K562 (cell line): ENCODE measurements at regions not wholly inside any gene's neighbourhood (a gene's known extent, or its start where the extent isn't known, plus 50 kb on each side); places are given as distances from the start of the nearest gene placed in this dataset.

ENCODE experiments used
- ATAC-seq: fragments of 200-7000 bp; cut with Tn5 transposase; 3 replicates; pipeline ENCODE4 v1.9.1; 2020; ENCODE audit warnings: moderate library complexity
- BruUV-seq: library from RNA; stranded (reverse); fragments of 400-500 nt; replicated peaks from 2 replicates; lab custom pipeline; 2021; lab: Mats Ljungman, UMichigan
- CTCF ChIA-PET: fragments of 300-600 bp; formaldehyde crosslinking; extraction: SDS; loops from one replicate; lab custom pipeline; 2021; ENCODE audit warnings: low intra/inter-chr PET ratio; lab: Yijun Ruan, JAX
- POLR2A ChIA-PET: fragments of 300-600, 350-650 bp; sonication (Branson Sonifier 250); formaldehyde crosslinking; extraction: SDS; loops from one replicate; lab custom pipeline; 2021; ENCODE audit warnings: antibody characterized with exemption, inconsistent platforms; lab: Yijun Ruan, JAX
- DNase-seq, 4 experiments: peaks; one replicate each; pipeline versions ENCODE4 v3.0.0 to v3.0.0-alpha.2; 2011 to 2018; ENCODE audit warnings: low spot score in 3 of 4, mixed read lengths in 3 of 4; ENCODE audit errors: extremely low read depth in 1 of 4
- FAIRE-seq: peaks from 2 replicates; lab custom pipeline; 2011; peaks lifted over from hg19 to GRCh38; lab: Jason Lieb, UNC
- H2AFZ ChIP-seq: 2 replicates; pipeline ENCODE4 v1.6.0; 2011; ENCODE audit warnings: low read depth, low read length, control low read depth, inconsistent platforms
- H3K27ac ChIP-seq: fragments of 200-600 bp; 3 replicates; pipeline ENCODE4 v1.8.0; 2011; ENCODE audit warnings: low read depth, mild to moderate bottlenecking, control low read depth, inconsistent platforms, low read length, moderate library complexity, mixed read lengths; ENCODE audit errors: extremely low read depth
- H3K27me3 ChIP-seq, 2 experiments: fragments of 300-600 bp in 1 of 2; 2 replicates in 1 of 2; 3 replicates in 1 of 2; pipeline versions ENCODE4 v1.6.0 to v1.8.0; 2011; ENCODE audit warnings: inconsistent platforms in 2 of 2, low read length in 2 of 2, mild to moderate bottlenecking in 1 of 2, mixed read lengths in 1 of 2, moderate library complexity in 1 of 2; ENCODE audit not compliant: control insufficient read depth in 2 of 2, insufficient read depth in 2 of 2
- H3K36me3 ChIP-seq: fragments of 300-600 bp; 3 replicates; pipeline ENCODE4 v1.8.0; 2011; ENCODE audit warnings: mild to moderate bottlenecking, low read length, inconsistent platforms; ENCODE audit not compliant: control insufficient read depth, insufficient read depth
- H3K4me1 ChIP-seq, 2 experiments: fragments of 200-600 bp in 1 of 2; replicated peaks in 1 of 2; 2 replicates in 1 of 2; 3 replicates in 1 of 2; pipeline versions ENCODE4 v1.5.1 to v1.8.0; 2011; ENCODE audit warnings: inconsistent platforms in 2 of 2, low read length in 2 of 2, mild to moderate bottlenecking in 1 of 2, mixed read lengths in 1 of 2, moderate library complexity in 1 of 2; ENCODE audit not compliant: control insufficient read depth in 2 of 2, insufficient read depth in 2 of 2
- H3K4me2 ChIP-seq: 2 replicates; pipeline ENCODE4 v1.6.1; 2011; ENCODE audit warnings: low read length, control low read depth, inconsistent platforms, mixed read lengths; ENCODE audit not compliant: insufficient read depth
- H3K4me3 ChIP-seq: fragments of 200-600 bp; sonication (generic), shearing (Covaris generic); 2 replicates; pipeline ENCODE4 v1.5.1; 2016; ENCODE audit warnings: control low read depth, inconsistent platforms
- H3K79me2 ChIP-seq: fragments of 200-600 bp; 3 replicates; pipeline ENCODE4 v1.8.0; 2011; ENCODE audit warnings: low read length, inconsistent platforms; ENCODE audit not compliant: control insufficient read depth, insufficient read depth
- H3K9ac ChIP-seq, 2 experiments: 2 replicates each; pipeline versions ENCODE4 v1.6.0 to v1.6.1; 2011; ENCODE audit warnings: low read depth in 2 of 2, low read length in 2 of 2, control low read depth in 1 of 2, inconsistent platforms in 1 of 2, mild to moderate bottlenecking in 1 of 2, mixed read lengths in 1 of 2; ENCODE audit not compliant: insufficient read depth in 1 of 2
- H3K9me1 ChIP-seq: one replicate; pipeline ENCODE4 v1.6.0; 2011; ENCODE audit warnings: inconsistent platforms, mild to moderate bottlenecking, low read length, moderate library complexity; ENCODE audit not compliant: control insufficient read depth, insufficient read depth
- H3K9me3 ChIP-seq: replicated peaks from 2 replicates; pipeline ENCODE4 v1.5.1; 2011; ENCODE audit warnings: low read depth, low read length, inconsistent platforms; ENCODE audit not compliant: control insufficient read depth, insufficient read depth
- H4K20me1 ChIP-seq: replicated peaks from 2 replicates; pipeline ENCODE4 v1.6.1; 2011; ENCODE audit warnings: low read length, inconsistent platforms, mixed read lengths; ENCODE audit not compliant: control insufficient read depth, insufficient read depth
- ATF3 ChIP-seq, 2 experiments: fragments of 450-650 bp in 1 of 2; sonication (generic) in 1 of 2; formaldehyde crosslinking in 1 of 2; IDR thresholded peaks in 1 of 2; conservative IDR thresholded peaks in 1 of 2; 2 replicates each; pipeline versions ENCODE4 v1.6.1 to v1.8.1; 2016 to 2023; ENCODE audit warnings: mild to moderate bottlenecking in 2 of 2, moderate library complexity in 2 of 2, inconsistent platforms in 1 of 2, missing genetic modification reagents in 1 of 2
- CBX2 ChIP-seq: fragments of 200-600 bp; sonication (generic); IDR thresholded peaks from one replicate; pipeline ENCODE4 v1.6.1; 2012; ENCODE audit warnings: mild to moderate bottlenecking, low read length, inconsistent platforms; ENCODE audit not compliant: insufficient read depth, poor library complexity, severe bottlenecking
- CHD2 ChIP-seq: IDR thresholded peaks from 2 replicates; pipeline ENCODE4 v1.6.1; 2011; ENCODE audit warnings: low read depth, low read length
- CTBP1 ChIP-seq: fragments of 450-650 bp; IDR thresholded peaks from 2 replicates; pipeline ENCODE4 v1.6.1; 2016; ENCODE audit warnings: borderline replicate concordance
- EP300 ChIP-seq: IDR thresholded peaks from 2 replicates; pipeline ENCODE4 v1.6.1; 2012; ENCODE audit warnings: low read length, improper control_type of control experiment
- ERF ChIP-seq: fragments of 450-650 bp; formaldehyde crosslinking; IDR thresholded peaks from 2 replicates; pipeline ENCODE4 v1.4.0; 2020; ENCODE audit warnings: mild to moderate bottlenecking, mixed read lengths
- GATA2 ChIP-seq: sonication (generic); formaldehyde crosslinking; IDR thresholded peaks from 2 replicates; pipeline ENCODE4 v1.4.0; 2020; ENCODE audit warnings: mild to moderate bottlenecking, missing genetic modification reagents
- GTF2E2 ChIP-seq: fragments of 200-800 bp; sonication (Bioruptor generic); IDR thresholded peaks from 2 replicates; pipeline ENCODE4 v1.6.1; 2016; ENCODE audit warnings: missing genetic modification characterization, missing compliant biosample characterization
- HDAC3 ChIP-seq: fragments of 450-650 bp; IDR thresholded peaks from 2 replicates; pipeline ENCODE4 v1.6.1; 2018; ENCODE audit warnings: borderline replicate concordance, mild to moderate bottlenecking, moderate library complexity; ENCODE audit not compliant: partially characterized antibody
- JUN ChIP-seq, 2 experiments: sonication (generic) in 1 of 2; formaldehyde crosslinking in 1 of 2; IDR thresholded peaks; 2 replicates each; pipeline versions ENCODE4 v1.6.1 to v1.8.0; 2012 to 2022; ENCODE audit warnings: borderline replicate concordance in 2 of 2, mild to moderate bottlenecking in 2 of 2, improper control_type of control experiment in 1 of 2, low read depth in 1 of 2, low read length in 1 of 2, missing genetic modification reagents in 1 of 2
- SNRNP70 ChIP-seq: fragments of 200-400 bp; formaldehyde crosslinking; optimal IDR thresholded peaks from 2 replicates; pipeline ENCODE3; 2017; ENCODE audit warnings: low read depth, low read length
- ZNF165 ChIP-seq: fragments of 250-450 bp; sonication (Bioruptor Pico); IDR thresholded peaks from 2 replicates; pipeline ENCODE4 v1.4.0; 2020; ENCODE audit warnings: borderline replicate concordance
- WGBS: fragments of 100-300 bp; shearing (Covaris generic); methylation state at CpG from one replicate; pipeline ENCODE4 v1.1.6; 2016; ENCODE audit warnings: low coverage, mixed read lengths; ENCODE audit not compliant: insufficient coverage; ENCODE audit errors: missing lambda C conversion rate; 5-methylcytosine and 5-hydroxymethylcytosine counted together
- in situ Hi-C: fragments of 300-500 bp; cut with MboI; formaldehyde crosslinking; loops from 4 replicates; pipeline ENCODE4 v1.15.0; 2018; ENCODE audit warnings: inconsistent platforms, mixed read lengths
- intact Hi-C: fragments of 100-400 bp; cut with micrococcal nuclease; formaldehyde crosslinking; loops from 2 replicates; pipeline ENCODE4 v1.14.2; 2022
- TF ChIP-seq, protein P1 (sequence below): sonication (generic); formaldehyde crosslinking; IDR thresholded peaks from 2 replicates; pipeline ENCODE4 v1.8.1; 2023; ENCODE audit warnings: missing genetic modification reagents, mild to moderate bottlenecking, borderline replicate concordance

GRCh38 chr21:16584756-16585155, 855.0 kb downstream of the USP25 start:
- CTCF ChIA-PET: no interaction called here
- no peaks in the 10 kb centered on the region for H3K4me1 ChIP-seq
- in situ Hi-C loops: no loop called here

More at GRCh38 chr21:16584756-16585155, 855.0 kb downstream of the USP25 start:
- intact Hi-C loops: no loop called here
- H3K4me3 ChIP-seq: no peak overlapping the region
- no peak for ATAC-seq
- H3K79me2 ChIP-seq: no peaks in the 10 kb centered on the region
- H3K9me1 ChIP-seq: no peaks in the 10 kb centered on the region
- BruUV-seq: no TSS peak
- no peak for FAIRE-seq
- 0% methylated on average over 1 of the region's 1 CpG for WGBS
- H3K27ac ChIP-seq: no peak overlapping the region
- no peak overlapping the region for H2AFZ ChIP-seq
- H3K9me3 ChIP-seq: no peaks in the 10 kb centered on the region; the same call in 1 of the 2 replicates
- H3K4me2 ChIP-seq: no peak overlapping the region
- POLR2A ChIA-PET: no interaction called here
- TF ChIP-seq HDAC3 (no peak), GATA2 (CRISPR knock-in tag) (no peak), ATF3 (IDR thresholded peaks at IDR 0.05) (no peak), ATF3 (CRISPR knock-in tag; conservative IDR thresholded peaks at IDR 0.05) (no peak), JUN (IDR thresholded peaks at IDR 0.05; ENCODE audit: borderline replicate concordance, low read depth, low read length) (no peak), JUN (CRISPR knock-in tag; IDR thresholded peaks at IDR 0.05; ENCODE audit: borderline replicate concordance) (no peak), ZNF165 (no peak), CHD2 (no peak), CBX2 (no peak), CTBP1 (no peak), SNRNP70 (no peak), GTF2E2 (tag) (no peak), ERF (CRISPR knock-in tag) (no peak), EP300 (no peak)
- TF ChIP-seq, protein P1, sequence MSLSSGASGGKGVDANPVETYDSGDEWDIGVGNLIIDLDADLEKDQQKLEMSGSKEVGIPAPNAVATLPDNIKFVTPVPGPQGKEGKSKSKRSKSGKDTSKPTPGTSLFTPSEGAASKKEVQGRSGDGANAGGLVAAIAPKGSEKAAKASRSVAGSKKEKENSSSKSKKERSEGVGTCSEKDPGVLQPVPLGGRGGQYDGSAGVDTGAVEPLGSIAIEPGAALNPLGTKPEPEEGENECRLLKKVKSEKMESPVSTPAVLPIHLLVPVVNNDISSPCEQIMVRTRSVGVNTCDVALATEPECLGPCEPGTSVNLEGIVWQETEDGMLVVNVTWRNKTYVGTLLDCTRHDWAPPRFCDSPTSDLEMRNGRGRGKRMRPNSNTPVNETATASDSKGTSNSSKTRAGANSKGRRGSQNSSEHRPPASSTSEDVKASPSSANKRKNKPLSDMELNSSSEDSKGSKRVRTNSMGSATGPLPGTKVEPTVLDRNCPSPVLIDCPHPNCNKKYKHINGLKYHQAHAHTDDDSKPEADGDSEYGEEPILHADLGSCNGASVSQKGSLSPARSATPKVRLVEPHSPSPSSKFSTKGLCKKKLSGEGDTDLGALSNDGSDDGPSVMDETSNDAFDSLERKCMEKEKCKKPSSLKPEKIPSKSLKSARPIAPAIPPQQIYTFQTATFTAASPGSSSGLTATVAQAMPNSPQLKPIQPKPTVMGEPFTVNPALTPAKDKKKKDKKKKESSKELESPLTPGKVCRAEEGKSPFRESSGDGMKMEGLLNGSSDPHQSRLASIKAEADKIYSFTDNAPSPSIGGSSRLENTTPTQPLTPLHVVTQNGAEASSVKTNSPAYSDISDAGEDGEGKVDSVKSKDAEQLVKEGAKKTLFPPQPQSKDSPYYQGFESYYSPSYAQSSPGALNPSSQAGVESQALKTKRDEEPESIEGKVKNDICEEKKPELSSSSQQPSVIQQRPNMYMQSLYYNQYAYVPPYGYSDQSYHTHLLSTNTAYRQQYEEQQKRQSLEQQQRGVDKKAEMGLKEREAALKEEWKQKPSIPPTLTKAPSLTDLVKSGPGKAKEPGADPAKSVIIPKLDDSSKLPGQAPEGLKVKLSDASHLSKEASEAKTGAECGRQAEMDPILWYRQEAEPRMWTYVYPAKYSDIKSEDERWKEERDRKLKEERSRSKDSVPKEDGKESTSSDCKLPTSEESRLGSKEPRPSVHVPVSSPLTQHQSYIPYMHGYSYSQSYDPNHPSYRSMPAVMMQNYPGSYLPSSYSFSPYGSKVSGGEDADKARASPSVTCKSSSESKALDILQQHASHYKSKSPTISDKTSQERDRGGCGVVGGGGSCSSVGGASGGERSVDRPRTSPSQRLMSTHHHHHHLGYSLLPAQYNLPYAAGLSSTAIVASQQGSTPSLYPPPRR (CRISPR knock-in tag): no peak
- no peak overlapping the region for H3K9ac ChIP-seq
- H4K20me1 ChIP-seq: no peaks in the 10 kb centered on the region
- no peaks in the 10 kb centered on the region for H3K27me3 ChIP-seq
- no peak for DNase-seq
- H3K36me3 ChIP-seq: no peaks in the 10 kb centered on the region
